HG03135 (cell line): ENCODE measurements at regions not wholly inside any gene's neighbourhood (a gene's known extent, or its start where the extent isn't known, plus 50 kb on each side); places are given as distances from the start of the nearest gene placed in this dataset.
A peak's percentile ranks its signal among the peaks of the same experiment; 100 is the strongest.
"Not testable (repeated sequence)": the region's sequence is repeated elsewhere in the genome, so short reads cannot be mapped to it uniquely, and the experiment has no call there.

Source experiments
- ATAC-seq: cut with Tn5 transposase; IDR thresholded peaks from one replicate; pipeline ENCODE4 v1.9.1; 2021; ENCODE audit warnings: mild to moderate bottlenecking, moderate library complexity; ENCODE audit not compliant: unreplicated experiment

- no peak for ATAC-seq
Measured at GRCh38 chr1:184889166-184889565, 85.1 kb downstream of the NIBAN1 start.

DNA sequence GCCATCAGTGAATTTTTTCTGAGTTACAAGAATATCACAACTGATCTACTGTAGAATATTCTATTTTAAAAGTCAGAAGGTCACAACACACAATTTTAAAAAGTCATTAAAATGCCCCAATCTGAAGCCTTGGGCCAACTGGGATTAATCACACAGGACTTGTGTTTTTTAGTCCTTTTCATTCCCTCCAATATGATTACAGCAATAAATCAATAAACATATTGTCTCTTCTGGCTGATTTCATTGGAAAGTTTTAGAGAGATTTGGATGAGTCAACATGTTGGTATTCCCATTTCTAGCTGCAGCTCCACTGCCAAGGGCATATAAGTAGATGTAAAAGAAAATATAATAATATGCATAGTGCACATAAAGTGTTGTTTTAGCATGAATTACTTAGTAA, 85.8 kb downstream of the NIBAN1 start:
- no peak for ATAC-seq

- ATAC-seq = no peak
Measured at GRCh38 chr1:184882957-184883815, 91.1 kb downstream of the NIBAN1 start.

DNA sequence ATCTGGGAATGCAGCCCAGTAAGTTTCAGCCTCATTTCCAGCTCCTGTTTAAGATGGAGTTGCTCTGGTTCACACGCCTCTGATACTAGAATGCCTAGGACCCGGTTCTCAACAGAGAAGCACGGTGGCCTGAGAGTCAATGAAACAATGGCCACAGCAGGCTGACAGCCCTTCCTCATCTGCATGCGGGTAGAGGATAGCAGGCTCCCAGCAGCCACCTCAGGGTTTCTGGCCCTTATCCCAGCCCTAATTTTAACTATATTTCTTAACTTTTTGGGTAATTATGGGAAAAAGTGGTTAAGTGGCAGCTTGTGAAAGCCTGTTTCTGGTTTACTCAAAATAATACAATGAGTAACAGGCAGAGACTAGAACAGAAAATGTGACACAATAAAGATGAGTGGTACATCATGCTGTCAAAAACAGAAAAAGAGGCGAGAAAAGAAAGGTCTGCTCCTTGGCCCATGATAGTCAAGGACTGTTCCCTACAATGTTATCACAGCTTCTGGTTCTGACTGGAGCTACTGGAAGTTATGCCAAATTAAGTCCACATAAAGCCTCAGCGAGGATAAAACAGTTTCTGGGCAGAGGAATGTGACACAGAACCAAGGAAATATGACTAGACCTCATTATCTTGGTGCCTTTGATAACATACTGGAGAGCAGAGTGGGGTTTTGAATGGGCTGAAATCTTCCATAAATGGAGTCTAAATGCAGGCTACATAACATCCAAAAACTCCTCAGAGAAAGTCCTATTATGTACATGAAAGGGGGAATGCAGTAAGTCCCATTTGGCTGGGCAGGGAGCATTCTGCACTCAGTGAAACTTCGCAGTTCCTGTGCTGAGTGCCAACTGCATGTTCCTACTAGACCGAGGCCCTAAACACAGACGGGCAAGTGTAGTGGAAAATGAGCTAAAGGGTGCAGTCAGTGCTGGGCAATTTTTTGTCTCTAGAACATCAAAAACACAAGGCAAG, 92.1 kb downstream of the NIBAN1 start:
- no peak for ATAC-seq

GRCh38 chr1:184879876-184880557, 94.3 kb downstream of the NIBAN1 start:
- no peak for ATAC-seq

DNA sequence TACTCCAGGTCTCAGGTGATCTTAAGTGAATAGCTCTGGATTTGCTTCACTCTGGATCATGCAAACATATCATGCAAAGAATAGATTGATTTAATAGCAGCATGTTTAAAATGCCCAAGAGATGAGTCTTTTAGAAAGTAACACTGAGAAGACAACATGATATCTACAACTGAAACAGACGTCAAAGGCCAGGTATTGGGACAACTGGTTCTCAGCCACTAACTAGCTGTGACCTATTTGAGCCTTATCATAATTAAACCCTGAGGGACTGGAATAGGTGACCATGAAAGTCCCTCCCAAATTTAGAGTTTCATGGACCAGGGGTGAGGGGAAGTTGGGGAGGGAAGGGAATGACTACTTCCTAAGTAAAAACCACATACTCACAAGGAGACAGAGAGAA, 95.7 kb downstream of the NIBAN1 start:
- ATAC-seq = no peak

DNA sequence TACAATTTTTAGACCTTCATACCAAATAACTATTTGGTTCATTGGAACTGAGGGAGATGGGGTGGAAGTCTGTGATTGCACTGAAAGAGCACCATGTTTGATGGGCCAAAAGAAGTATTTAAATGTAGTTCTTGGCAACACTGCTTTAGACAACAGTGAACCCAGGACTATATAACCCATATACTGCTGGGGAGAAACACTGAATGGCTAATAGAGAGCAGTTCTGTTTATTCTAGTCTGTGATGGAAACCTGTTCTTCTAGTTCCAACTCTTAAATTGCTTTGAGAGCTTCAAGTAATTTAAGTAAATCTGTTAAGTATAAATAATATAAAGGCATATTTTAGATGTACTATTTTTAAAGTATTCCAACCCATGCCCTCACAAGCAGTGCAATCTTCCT, 96.3 kb downstream of the NIBAN1 start:
- no peak for ATAC-seq

- not testable (repeated sequence) for ATAC-seq
Measured at GRCh38 chr1:184876015-184876414, 98.3 kb downstream of the NIBAN1 start.

DNA sequence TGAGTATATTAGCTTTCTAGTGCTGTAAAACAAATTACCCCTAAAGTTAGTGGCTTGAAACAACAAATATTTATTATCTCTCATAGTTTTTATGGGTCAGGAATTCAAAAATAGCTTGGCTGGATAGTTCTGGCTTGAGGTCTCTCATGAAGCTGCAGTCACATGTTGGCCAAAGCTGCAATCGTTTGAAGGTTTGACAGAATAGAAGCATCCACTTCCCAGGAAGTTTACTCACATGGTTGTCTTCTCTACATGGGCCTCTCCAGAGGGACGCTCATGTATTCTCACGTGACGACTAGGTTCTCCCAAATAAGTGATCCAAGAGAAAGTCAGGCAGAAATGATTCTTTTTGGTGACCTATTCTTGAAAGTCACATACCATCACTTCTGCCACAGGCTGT, 99.1 kb downstream of the NIBAN1 start:
- ATAC-seq = no peak

GRCh38 chr1:184870319-184870718, 104.0 kb downstream of the NIBAN1 start:
- no peak for ATAC-seq

GRCh38 chr1:184867866-184868689, 106.2 kb downstream of the NIBAN1 start:
- ATAC-seq = no peak

DNA sequence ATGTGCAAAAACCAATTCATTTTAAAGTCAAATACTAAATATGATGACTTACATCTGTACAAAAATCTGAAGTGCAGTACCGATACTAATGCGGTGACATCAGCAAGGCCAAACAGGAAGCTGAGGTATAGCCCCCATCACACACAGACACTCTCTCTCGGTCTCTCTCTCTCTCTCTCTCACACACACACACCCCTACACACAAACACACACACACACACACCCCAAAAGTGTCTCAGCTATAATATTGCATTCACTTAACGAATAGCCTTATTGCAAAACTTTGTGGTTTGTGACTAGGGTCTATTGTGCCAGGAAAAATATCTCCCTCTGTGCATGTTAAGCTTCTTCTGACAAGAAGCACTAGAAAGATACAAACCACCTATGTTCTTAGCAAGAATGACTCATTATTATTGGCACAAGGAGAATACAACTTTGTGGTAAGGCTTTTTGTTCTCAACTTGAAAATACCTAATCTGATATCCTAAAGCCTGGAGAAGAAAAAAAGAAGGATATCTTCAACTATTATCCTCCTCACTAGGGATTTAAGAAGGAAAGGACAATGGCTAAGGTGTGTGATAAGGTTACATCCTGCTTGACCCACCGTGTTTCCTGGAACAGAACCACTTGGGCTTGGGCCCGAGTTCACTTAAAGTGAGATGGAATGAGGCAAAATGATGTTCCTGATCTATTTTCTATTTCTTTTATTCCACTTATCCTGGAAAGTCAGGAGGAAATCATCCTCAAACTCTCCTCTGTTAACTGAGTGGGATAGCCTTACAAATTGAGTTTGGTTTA, 107.1 kb downstream of the NIBAN1 start:
- peak; percentile 95 for ATAC-seq

GRCh38 chr1:184866586-184866985, 107.7 kb downstream of the NIBAN1 start:
- peak; percentile 14 for ATAC-seq

DNA sequence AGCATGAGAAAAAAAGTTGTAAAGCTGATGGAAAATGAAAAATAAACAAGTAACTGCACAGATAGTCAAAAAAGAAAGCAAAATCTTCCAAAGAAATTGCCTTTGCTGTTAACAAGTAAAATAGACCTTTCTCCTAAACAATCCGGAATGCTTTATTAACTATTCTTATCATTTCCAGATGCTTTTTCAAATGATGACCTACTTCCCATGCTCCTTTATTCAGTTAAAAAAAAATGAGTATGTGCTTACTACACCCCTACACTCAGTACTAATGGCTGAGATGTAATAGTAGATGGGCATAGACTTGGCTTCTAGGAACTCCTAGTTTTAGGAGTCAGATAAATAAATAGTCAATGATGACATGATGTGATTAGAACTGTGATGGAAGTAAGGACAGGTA, 108.5 kb downstream of the NIBAN1 start:
- ATAC-seq = no peak

GRCh38 chr1:184861755-184862336, 107.2 kb upstream of the EDEM3 start:
- ATAC-seq = no peak

GRCh38 chr1:184860985-184861754, 106.5 kb upstream of the EDEM3 start:
- peak; percentile 75 for ATAC-seq

DNA sequence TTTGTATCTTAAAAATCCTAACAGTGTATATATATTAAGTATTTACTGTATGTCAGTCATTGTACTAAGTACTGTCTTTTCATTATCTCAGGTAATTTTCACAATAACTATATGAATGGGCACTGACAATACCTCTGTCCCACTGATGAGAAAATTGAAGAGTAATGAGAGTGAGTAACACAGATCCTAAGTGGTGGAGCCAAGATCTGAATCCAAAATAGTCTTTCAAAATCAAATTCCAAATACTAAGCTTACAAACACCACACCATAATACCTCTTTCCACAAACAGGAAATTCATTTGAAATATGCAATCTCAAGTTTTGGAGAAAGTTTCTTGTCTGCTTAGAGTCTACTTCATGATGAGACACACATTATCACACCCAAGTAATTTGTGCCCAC, 105.9 kb upstream of the EDEM3 start:
- ATAC-seq = peak; percentile 10

GRCh38 chr1:184859381-184860105, 104.9 kb upstream of the EDEM3 start:
- peak; percentile 48 for ATAC-seq
